Activated gamma-delta T cell (primary cell): ENCODE measurements at regions not wholly inside any gene's neighbourhood (a gene's known extent, or its start where the extent isn't known, plus 50 kb on each side); places are given as distances from the start of the nearest gene placed in this dataset.

Experiments
- DNase-seq: peaks from one replicate; lab custom pipeline; 2025; lab: John Stamatoyannopoulos, UW

GRCh38 chr10:90675621-90676020 is 182.2 kb downstream of the HTR7 start:
- DNase-seq: no peak
